ENCODE measurements at regions not wholly inside any gene's neighbourhood (a gene's known extent, or its start where the extent isn't known, plus 50 kb on each side); places are given as distances from the start of the nearest gene placed in this dataset.

DNA sequence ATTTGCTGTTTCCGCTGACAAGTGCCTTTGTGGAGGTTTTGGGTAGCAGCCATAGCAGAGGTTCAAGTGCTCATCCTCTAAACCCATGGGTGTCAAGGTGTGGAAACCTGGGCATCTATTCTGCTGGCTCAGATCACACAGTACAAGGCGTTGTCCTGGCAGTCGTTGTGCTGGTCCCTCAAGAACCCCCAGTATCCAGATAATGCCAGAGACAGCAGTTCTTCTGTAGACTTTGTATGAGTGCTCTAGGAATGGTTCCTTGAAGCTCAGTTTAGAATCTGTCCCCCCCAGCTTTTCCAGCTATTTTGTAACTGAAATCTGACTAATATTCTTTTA lies 655.7 kb upstream of the MAP3K7 start:
- TF ChIP-seq, protein P1, sequence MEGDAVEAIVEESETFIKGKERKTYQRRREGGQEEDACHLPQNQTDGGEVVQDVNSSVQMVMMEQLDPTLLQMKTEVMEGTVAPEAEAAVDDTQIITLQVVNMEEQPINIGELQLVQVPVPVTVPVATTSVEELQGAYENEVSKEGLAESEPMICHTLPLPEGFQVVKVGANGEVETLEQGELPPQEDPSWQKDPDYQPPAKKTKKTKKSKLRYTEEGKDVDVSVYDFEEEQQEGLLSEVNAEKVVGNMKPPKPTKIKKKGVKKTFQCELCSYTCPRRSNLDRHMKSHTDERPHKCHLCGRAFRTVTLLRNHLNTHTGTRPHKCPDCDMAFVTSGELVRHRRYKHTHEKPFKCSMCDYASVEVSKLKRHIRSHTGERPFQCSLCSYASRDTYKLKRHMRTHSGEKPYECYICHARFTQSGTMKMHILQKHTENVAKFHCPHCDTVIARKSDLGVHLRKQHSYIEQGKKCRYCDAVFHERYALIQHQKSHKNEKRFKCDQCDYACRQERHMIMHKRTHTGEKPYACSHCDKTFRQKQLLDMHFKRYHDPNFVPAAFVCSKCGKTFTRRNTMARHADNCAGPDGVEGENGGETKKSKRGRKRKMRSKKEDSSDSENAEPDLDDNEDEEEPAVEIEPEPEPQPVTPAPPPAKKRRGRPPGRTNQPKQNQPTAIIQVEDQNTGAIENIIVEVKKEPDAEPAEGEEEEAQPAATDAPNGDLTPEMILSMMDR (IDR thresholded peaks at IDR 0.05; ENCODE audit: poor library complexity), result no peak
- TF ChIP-seq EZH2phosphoT487 (IDR thresholded peaks at IDR 0.05; ENCODE audit: low read depth, severe bottlenecking, unreplicated experiment), result no peak
- TF ChIP-seq EZH2 (IDR thresholded peaks at IDR 0.05; ENCODE audit: borderline replicate concordance), result no peak
- WGBS (ENCODE audit: low lambda C conversion rate, missing lambda C conversion rate), result 90% methylated on average over 3 of the region's 3 CpGs
- Histone ChIP-seq H2AFZ (no peak overlapping the region), H3K27me3 (no peaks in the 10 kb centered on the region), H3K4me1 (ENCODE audit: insufficient read depth) (no peaks in the 10 kb centered on the region), H4K20me1 (ENCODE audit: insufficient read depth, poor library complexity, severe bottlenecking) (no peaks in the 10 kb centered on the region), H3K9me3 (ENCODE audit: low read depth) (no peaks in the 10 kb centered on the region), H3K4me3 (no peak overlapping the region), H3K79me2 (no peaks in the 10 kb centered on the region), H3K36me3 (replicated peaks; ENCODE audit: insufficient read depth, low read depth) (no peaks in the 10 kb centered on the region), H3K4me2 (no peak overlapping the region), H3K9me2 (replicated peaks; ENCODE audit: insufficient read depth) (no peaks in the 10 kb centered on the region), H3K27ac (no peak overlapping the region)
- DNase-seq (ENCODE audit: low spot score), result no peak

DNA sequence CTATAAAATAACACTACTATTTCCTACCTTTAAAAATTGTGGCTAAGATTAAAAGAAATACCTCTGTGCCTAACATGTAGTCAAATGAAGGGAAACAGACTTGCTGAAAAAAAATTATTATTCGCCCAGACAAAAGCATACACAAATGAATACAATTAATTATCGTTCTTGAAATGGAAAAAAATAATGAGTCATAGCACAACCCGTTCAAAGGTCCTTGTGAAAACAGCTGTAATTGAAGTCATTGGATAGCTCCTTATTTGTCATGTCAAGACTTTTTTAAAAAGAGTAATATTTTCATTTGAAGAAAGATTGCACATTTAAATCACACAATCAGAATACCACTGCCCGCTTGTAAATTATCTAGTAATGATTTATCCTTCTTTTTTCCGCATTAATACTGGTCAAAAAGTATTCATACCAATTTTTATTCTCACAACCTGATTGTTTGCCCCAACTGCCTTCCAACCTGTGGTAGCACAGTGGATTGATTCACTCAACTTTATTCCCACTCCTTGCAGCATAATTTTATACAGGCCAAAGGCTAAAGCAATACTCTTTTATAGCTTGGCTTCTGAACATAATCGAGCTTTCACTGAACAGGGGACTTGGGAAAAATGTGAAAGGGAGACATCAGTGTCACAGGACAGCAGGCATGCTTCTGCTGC lies 655.2 kb upstream of the MAP3K7 start:
- Histone ChIP-seq H3K9me3 (ENCODE audit: low read depth) (no peaks in the 10 kb centered on the region), H3K27me3 (no peaks in the 10 kb centered on the region), H3K27ac (no peak overlapping the region), H2AFZ (no peak overlapping the region), H3K4me1 (ENCODE audit: insufficient read depth) (no peaks in the 10 kb centered on the region), H3K4me3 (no peak overlapping the region), H3K4me2 (no peak overlapping the region), H3K9me2 (replicated peaks; ENCODE audit: insufficient read depth) (no peaks in the 10 kb centered on the region), H3K79me2 (no peaks in the 10 kb centered on the region), H4K20me1 (ENCODE audit: insufficient read depth, poor library complexity, severe bottlenecking) (no peaks in the 10 kb centered on the region), H3K36me3 (replicated peaks; ENCODE audit: insufficient read depth, low read depth) (no peaks in the 10 kb centered on the region)
- WGBS (ENCODE audit: low lambda C conversion rate, missing lambda C conversion rate), result 80% methylated on average over 6 of the region's 6 CpGs
- no peak for DNase-seq (ENCODE audit: low spot score)
- TF ChIP-seq EZH2 (IDR thresholded peaks at IDR 0.05; ENCODE audit: borderline replicate concordance), result no peak
- TF ChIP-seq, protein P1 (IDR thresholded peaks at IDR 0.05; ENCODE audit: poor library complexity), result no peak
- no peak for TF ChIP-seq EZH2phosphoT487 (IDR thresholded peaks at IDR 0.05; ENCODE audit: low read depth, severe bottlenecking, unreplicated experiment)

DNA sequence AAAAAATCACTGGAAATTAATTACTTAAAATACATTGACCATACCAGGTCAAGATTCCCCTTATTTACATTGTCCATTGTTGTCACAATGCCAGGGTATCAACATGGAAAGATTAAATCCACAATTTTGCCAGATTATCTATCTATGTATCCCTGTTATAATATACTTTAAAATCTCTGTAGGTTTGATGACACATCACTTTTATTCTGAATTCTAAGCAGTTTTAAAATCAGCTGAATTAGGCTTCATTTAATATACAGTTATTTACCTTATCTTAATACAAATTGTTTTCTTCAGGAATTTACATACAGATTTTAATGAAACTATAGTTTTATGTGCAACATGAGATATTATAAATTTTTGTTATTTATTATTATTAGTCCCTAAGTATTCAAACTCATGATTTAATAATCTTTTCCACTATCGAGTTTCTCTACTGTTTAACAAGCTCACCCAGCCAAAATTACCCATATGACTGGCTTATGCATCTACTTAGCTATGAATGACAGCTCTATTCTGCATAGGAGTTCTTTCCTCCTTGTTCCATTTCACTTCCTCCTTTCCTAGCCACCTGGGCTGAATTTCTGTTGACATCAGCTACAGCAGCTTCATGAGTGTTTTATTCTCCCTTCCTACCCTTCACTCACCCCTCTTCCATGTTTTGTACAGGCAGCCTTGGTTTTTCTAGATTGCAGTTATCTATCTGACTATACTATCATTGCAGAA lies 654.2 kb upstream of the MAP3K7 start:
- Histone ChIP-seq H3K4me2 (no peak overlapping the region), H4K20me1 (ENCODE audit: insufficient read depth, poor library complexity, severe bottlenecking) (no peaks in the 10 kb centered on the region), H3K9me2 (replicated peaks; ENCODE audit: insufficient read depth) (no peaks in the 10 kb centered on the region), H3K9me3 (ENCODE audit: low read depth) (no peaks in the 10 kb centered on the region), H3K4me1 (ENCODE audit: insufficient read depth) (no peaks in the 10 kb centered on the region), H2AFZ (no peak overlapping the region), H3K79me2 (no peaks in the 10 kb centered on the region), H3K27ac (no peak overlapping the region), H3K4me3 (no peak overlapping the region), H3K36me3 (replicated peaks; ENCODE audit: insufficient read depth, low read depth) (no peaks in the 10 kb centered on the region), H3K27me3 (no peaks in the 10 kb centered on the region)
- 86% methylated on average over 1 of the region's 1 CpG for WGBS (ENCODE audit: low lambda C conversion rate, missing lambda C conversion rate)
- no peak for TF ChIP-seq EZH2phosphoT487 (IDR thresholded peaks at IDR 0.05; ENCODE audit: low read depth, severe bottlenecking, unreplicated experiment)
- TF ChIP-seq, protein P1 (IDR thresholded peaks at IDR 0.05; ENCODE audit: poor library complexity), result no peak
- no peak for TF ChIP-seq EZH2 (IDR thresholded peaks at IDR 0.05; ENCODE audit: borderline replicate concordance)
- DNase-seq (ENCODE audit: low spot score), result no peak

Measured in hepatocyte (in vitro differentiated cells).